ENCODE measurements at regions not wholly inside any gene's neighbourhood (a gene's known extent, or its start where the extent isn't known, plus 50 kb on each side); places are given as distances from the start of the nearest gene placed in this dataset.

GRCh38 chr10:44781131-44781530, 130.0 kb upstream of the TMEM72 start:
- no peak for ATAC-seq
- TF ChIP-seq RARB (CRISPR knock-in tag; IDR thresholded peaks at IDR 0.05), result no peak
- TF ChIP-seq CREB5 (CRISPR knock-in tag; IDR thresholded peaks at IDR 0.05; ENCODE audit: low read depth), result no peak
- no peak for TF ChIP-seq TSHZ2 (CRISPR knock-in tag; IDR thresholded peaks at IDR 0.05)
- no peak for TF ChIP-seq TOX (CRISPR knock-in tag; IDR thresholded peaks at IDR 0.05; ENCODE audit: borderline replicate concordance)
- no peak for TF ChIP-seq ZFP30 (CRISPR knock-in tag; IDR thresholded peaks at IDR 0.05)
- TF ChIP-seq, protein P1, sequence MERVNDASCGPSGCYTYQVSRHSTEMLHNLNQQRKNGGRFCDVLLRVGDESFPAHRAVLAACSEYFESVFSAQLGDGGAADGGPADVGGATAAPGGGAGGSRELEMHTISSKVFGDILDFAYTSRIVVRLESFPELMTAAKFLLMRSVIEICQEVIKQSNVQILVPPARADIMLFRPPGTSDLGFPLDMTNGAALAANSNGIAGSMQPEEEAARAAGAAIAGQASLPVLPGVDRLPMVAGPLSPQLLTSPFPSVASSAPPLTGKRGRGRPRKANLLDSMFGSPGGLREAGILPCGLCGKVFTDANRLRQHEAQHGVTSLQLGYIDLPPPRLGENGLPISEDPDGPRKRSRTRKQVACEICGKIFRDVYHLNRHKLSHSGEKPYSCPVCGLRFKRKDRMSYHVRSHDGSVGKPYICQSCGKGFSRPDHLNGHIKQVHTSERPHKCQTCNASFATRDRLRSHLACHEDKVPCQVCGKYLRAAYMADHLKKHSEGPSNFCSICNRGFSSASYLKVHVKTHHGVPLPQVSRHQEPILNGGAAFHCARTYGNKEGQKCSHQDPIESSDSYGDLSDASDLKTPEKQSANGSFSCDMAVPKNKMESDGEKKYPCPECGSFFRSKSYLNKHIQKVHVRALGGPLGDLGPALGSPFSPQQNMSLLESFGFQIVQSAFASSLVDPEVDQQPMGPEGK (CRISPR knock-in tag; IDR thresholded peaks at IDR 0.05; ENCODE audit: borderline replicate concordance), result no peak
- TF ChIP-seq ESRRG (CRISPR knock-in tag; IDR thresholded peaks at IDR 0.05), result no peak
- TF ChIP-seq GLIS3 (CRISPR knock-in tag; IDR thresholded peaks at IDR 0.05), result no peak
- TF ChIP-seq ZNF8 (CRISPR knock-in tag; IDR thresholded peaks at IDR 0.05), result no peak
- no peak for TF ChIP-seq POU6F1 (CRISPR knock-in tag; IDR thresholded peaks at IDR 0.05; ENCODE audit: borderline replicate concordance, low read depth)
- TF ChIP-seq ARNTL (CRISPR knock-in tag; IDR thresholded peaks at IDR 0.05; ENCODE audit: borderline replicate concordance, low read depth), result no peak
- TF ChIP-seq ZFP3 (CRISPR knock-in tag; IDR thresholded peaks at IDR 0.05), result no peak
- TF ChIP-seq ZC3H10 (CRISPR knock-in tag; IDR thresholded peaks at IDR 0.05), result no peak
- TF ChIP-seq ZNF70 (CRISPR knock-in tag; IDR thresholded peaks at IDR 0.05), result no peak
- no peak for TF ChIP-seq ZNF565 (CRISPR knock-in tag; conservative IDR thresholded peaks at IDR 0.05; ENCODE audit: low read depth)

GRCh38 chr10:44786286-44786850, 124.8 kb upstream of the TMEM72 start:
- ATAC-seq, result no peak
- TF ChIP-seq ZNF70 (CRISPR knock-in tag; IDR thresholded peaks at IDR 0.05) (no peak), ZNF8 (CRISPR knock-in tag; IDR thresholded peaks at IDR 0.05) (no peak), GLIS3 (CRISPR knock-in tag; IDR thresholded peaks at IDR 0.05) (no peak), SNAI2 (CRISPR knock-in tag; IDR thresholded peaks at IDR 0.05) (no peak), TCF4 (CRISPR knock-in tag; IDR thresholded peaks at IDR 0.05; ENCODE audit: borderline replicate concordance) (no peak), ZFP3 (CRISPR knock-in tag; IDR thresholded peaks at IDR 0.05) (no peak), ZFP30 (CRISPR knock-in tag; IDR thresholded peaks at IDR 0.05) (no peak), BACH2 (CRISPR knock-in tag; IDR thresholded peaks at IDR 0.05; ENCODE audit: borderline replicate concordance) (no peak)
- TF ChIP-seq, protein P1 (CRISPR knock-in tag; IDR thresholded peaks at IDR 0.05; ENCODE audit: borderline replicate concordance), result no peak

GRCh38 chr10:44787480-44788075, 123.6 kb upstream of the TMEM72 start:
- no peak for ATAC-seq
- TF ChIP-seq ZNF565 (CRISPR knock-in tag; conservative IDR thresholded peaks at IDR 0.05; ENCODE audit: low read depth), result no peak
- no peak for TF ChIP-seq TOX (CRISPR knock-in tag; IDR thresholded peaks at IDR 0.05; ENCODE audit: borderline replicate concordance)
- no peak for TF ChIP-seq POU6F1 (CRISPR knock-in tag; IDR thresholded peaks at IDR 0.05; ENCODE audit: borderline replicate concordance, low read depth)
- no peak for TF ChIP-seq ESRRG (CRISPR knock-in tag; IDR thresholded peaks at IDR 0.05)
- TF ChIP-seq PPARA (CRISPR knock-in tag; IDR thresholded peaks at IDR 0.05; ENCODE audit: borderline replicate concordance), result no peak
- TF ChIP-seq, protein P1 (CRISPR knock-in tag; IDR thresholded peaks at IDR 0.05; ENCODE audit: borderline replicate concordance), result no peak
- TF ChIP-seq ARNTL (CRISPR knock-in tag; IDR thresholded peaks at IDR 0.05; ENCODE audit: borderline replicate concordance, low read depth), result no peak
- TF ChIP-seq ZC3H10 (CRISPR knock-in tag; IDR thresholded peaks at IDR 0.05), result no peak
- TF ChIP-seq SNAI2 (CRISPR knock-in tag; IDR thresholded peaks at IDR 0.05), result no peak
- TF ChIP-seq OSR1 (CRISPR knock-in tag; IDR thresholded peaks at IDR 0.05), result no peak

Measured in SK-N-SH treated with all-trans-retinoic acid at 6 μM for 48 hours (cell line).